SK-N-SH treated with all-trans-retinoic acid at 6 μM for 48 hours (cell line): ENCODE measurements at regions not wholly inside any gene's neighbourhood (a gene's known extent, or its start where the extent isn't known, plus 50 kb on each side); places are given as distances from the start of the nearest gene placed in this dataset.
A peak's percentile ranks its signal among the peaks of the same experiment; 100 is the strongest.

ENCODE experiments used
- ATAC-seq: fragments of 200-7000 bp; cut with Tn5 transposase; 3 replicates; pipeline ENCODE4 v1.9.1; 2020; ENCODE audit warnings: mild to moderate bottlenecking, moderate library complexity
- ARNTL ChIP-seq: fragments of 450-650 bp; formaldehyde crosslinking; IDR thresholded peaks from 2 replicates; pipeline ENCODE4 v1.5.0; 2020; ENCODE audit warnings: low read depth, mild to moderate bottlenecking, moderate library complexity, borderline replicate concordance
- BACH2 ChIP-seq: fragments of 250-450 bp; sonication (Bioruptor Pico); IDR thresholded peaks from 2 replicates; pipeline ENCODE4 v1.9.0; 2021; ENCODE audit warnings: mild to moderate bottlenecking, borderline replicate concordance
- CREB5 ChIP-seq: fragments of 250-450 bp; sonication (Bioruptor Pico); IDR thresholded peaks from 2 replicates; pipeline ENCODE4 v1.5.1; 2020; ENCODE audit warnings: low read depth, mild to moderate bottlenecking, moderate library complexity
- CSDC2 ChIP-seq: fragments of 250-450 bp; sonication (Bioruptor Pico); IDR thresholded peaks from 2 replicates; pipeline ENCODE4 v1.5.0; 2020; ENCODE audit warnings: mild to moderate bottlenecking, moderate library complexity
- CSRNP3 ChIP-seq: fragments of 250-450 bp; sonication (Bioruptor Pico); IDR thresholded peaks from 2 replicates; pipeline ENCODE4 v1.5.1; 2021; ENCODE audit warnings: mild to moderate bottlenecking, moderate library complexity
- ESRRG ChIP-seq: fragments of 250-450 bp; sonication (Bioruptor Pico); IDR thresholded peaks from 2 replicates; pipeline ENCODE4 v1.6.1; 2021; ENCODE audit warnings: mild to moderate bottlenecking
- GLIS3 ChIP-seq: fragments of 250-450 bp; sonication (Bioruptor Pico); IDR thresholded peaks from 2 replicates; pipeline ENCODE4 v1.5.0; 2020; ENCODE audit warnings: mild to moderate bottlenecking, moderate library complexity
- ISL1 ChIP-seq: fragments of 250-450 bp; sonication (Bioruptor Pico); IDR thresholded peaks from 2 replicates; pipeline ENCODE4 v2.1.2; 2022; ENCODE audit warnings: mild to moderate bottlenecking, moderate library complexity
- OSR1 ChIP-seq: fragments of 250-450 bp; sonication (Bioruptor Pico); IDR thresholded peaks from 2 replicates; pipeline ENCODE4 v1.8.0; 2022; ENCODE audit warnings: moderate library complexity, mild to moderate bottlenecking, inconsistent platforms
- PATZ1 ChIP-seq: fragments of 250-450 bp; sonication (Bioruptor Pico); IDR thresholded peaks from 2 replicates; pipeline ENCODE4 v1.8.0; 2020; ENCODE audit warnings: mild to moderate bottlenecking, moderate library complexity, borderline replicate concordance
- POU6F1 ChIP-seq: fragments of 250-450 bp; sonication (Bioruptor Pico); IDR thresholded peaks from 2 replicates; pipeline ENCODE4 v1.8.0; 2021; ENCODE audit warnings: low read depth, mild to moderate bottlenecking, moderate library complexity, borderline replicate concordance
- PPARA ChIP-seq: fragments of 250-450 bp; sonication (Bioruptor Pico); IDR thresholded peaks from 2 replicates; pipeline ENCODE4 v1.5.0; 2020; ENCODE audit warnings: mild to moderate bottlenecking, borderline replicate concordance
- RARB ChIP-seq: fragments of 250-450 bp; sonication (Bioruptor Pico); IDR thresholded peaks from 2 replicates; pipeline ENCODE4 v1.8.0; 2021; ENCODE audit warnings: mild to moderate bottlenecking, moderate library complexity
- SNAI2 ChIP-seq: fragments of 250-450 bp; sonication (Bioruptor Pico); IDR thresholded peaks from 2 replicates; pipeline ENCODE4 v1.5.0; 2020; ENCODE audit warnings: mild to moderate bottlenecking, moderate library complexity
- TOX ChIP-seq: fragments of 250-450 bp; sonication (Bioruptor Pico); IDR thresholded peaks from 2 replicates; pipeline ENCODE4 v1.8.0; 2021; ENCODE audit warnings: mild to moderate bottlenecking, moderate library complexity, borderline replicate concordance
- TSHZ2 ChIP-seq: fragments of 250-450 bp; sonication (Bioruptor Pico); IDR thresholded peaks from 2 replicates; pipeline ENCODE4 v1.5.0; 2020; ENCODE audit warnings: mild to moderate bottlenecking, moderate library complexity
- ZC3H10 ChIP-seq: fragments of 250-450 bp; sonication (Bioruptor Pico); IDR thresholded peaks from 2 replicates; pipeline ENCODE4 v1.5.1; 2021; ENCODE audit warnings: mild to moderate bottlenecking, moderate library complexity
- ZFP3 ChIP-seq: fragments of 250-450 bp; sonication (Bioruptor Pico); IDR thresholded peaks from 2 replicates; pipeline ENCODE4 v1.5.0; 2020; ENCODE audit warnings: mild to moderate bottlenecking, moderate library complexity
- ZNF565 ChIP-seq: fragments of 450-650 bp; formaldehyde crosslinking; conservative IDR thresholded peaks from 2 replicates; pipeline ENCODE4 v1.5.0; 2020; ENCODE audit warnings: low read depth, mild to moderate bottlenecking, moderate library complexity
- ZNF70 ChIP-seq: fragments of 450-650 bp; formaldehyde crosslinking; IDR thresholded peaks from 2 replicates; pipeline ENCODE4 v1.5.0; 2020; ENCODE audit warnings: mild to moderate bottlenecking, moderate library complexity
- ZNF8 ChIP-seq: fragments of 450-650 bp; formaldehyde crosslinking; IDR thresholded peaks from 2 replicates; pipeline ENCODE4 v1.5.0; 2020; ENCODE audit warnings: mild to moderate bottlenecking, moderate library complexity

- ATAC-seq, result no peak
- TF ChIP-seq GLIS3 (CRISPR knock-in tag) (no peak), CSDC2 (CRISPR knock-in tag) (no peak), POU6F1 (CRISPR knock-in tag) (no peak), TOX (no peak)
Measured at GRCh38 chr6:85017352-85017751, 253.0 kb upstream of the TBX18 start.

GRCh38 chr6:85016726-85017125, 252.3 kb upstream of the TBX18 start:
- no peak for ATAC-seq
- TF ChIP-seq CREB5 (CRISPR knock-in tag) (no peak), ZNF565 (CRISPR knock-in tag) (no peak), TOX (no peak), CSRNP3 (CRISPR knock-in tag) (no peak), PPARA (no peak), ZNF8 (CRISPR knock-in tag) (no peak), ESRRG (CRISPR knock-in tag) (no peak), SNAI2 (no peak), ZNF70 (no peak), OSR1 (no peak), ARNTL (CRISPR knock-in tag) (no peak), ISL1 (CRISPR knock-in tag) (no peak), CSDC2 (CRISPR knock-in tag) (no peak), ZFP3 (no peak), PATZ1 (CRISPR knock-in tag) (no peak)
- TF ChIP-seq, all 23 proteins: peak for 0

GRCh38 chr6:85015396-85015990, 251.1 kb upstream of the TBX18 start:
- peak; percentile 100 for ATAC-seq
- no peak for TF ChIP-seq OSR1
- no peak for TF ChIP-seq ESRRG (CRISPR knock-in tag)

GRCh38 chr6:85010865-85011264, 246.5 kb upstream of the TBX18 start:
- no peak for ATAC-seq
- TF ChIP-seq POU6F1 (CRISPR knock-in tag) (no peak), ARNTL (CRISPR knock-in tag) (no peak), ZNF565 (CRISPR knock-in tag) (no peak), ZC3H10 (CRISPR knock-in tag) (no peak), PATZ1 (CRISPR knock-in tag) (no peak), ISL1 (CRISPR knock-in tag) (no peak), ZFP3 (no peak), CREB5 (CRISPR knock-in tag) (no peak), TSHZ2 (CRISPR knock-in tag) (no peak), GLIS3 (CRISPR knock-in tag) (no peak), ZNF70 (no peak), CSDC2 (CRISPR knock-in tag) (no peak), BACH2 (CRISPR knock-in tag) (no peak), ZNF8 (CRISPR knock-in tag) (no peak), RARB (CRISPR knock-in tag) (no peak), PPARA (no peak)
